ENCODE measurements at regions not wholly inside any gene's neighbourhood (a gene's known extent, or its start where the extent isn't known, plus 50 kb on each side); places are given as distances from the start of the nearest gene placed in this dataset.

- Mint-ChIP-seq H3K36me3 (no peaks in the 10 kb centered on the region; the same call in 1 of the 2 replicates), H3K27me3 (ENCODE audit: low read depth) (no peaks in the 10 kb centered on the region), H3K9me3 (no peaks in the 10 kb centered on the region), H3K27ac (no peak overlapping the region), H3K4me3 (no peak overlapping the region), H3K4me1 (peaks cover 3% of the 10 kb centered on the region)
- CTCF ChIA-PET: no interaction called here
- POLR2A ChIA-PET: no interaction called here
- DNase-seq (ENCODE audit: low spot score) (no peak), ATAC-seq (no peak)
- TF ChIP-seq ETV6 (CRISPR knock-in tag; IDR thresholded peaks at IDR 0.05) (no peak), NFATC4 (CRISPR knock-in tag; IDR thresholded peaks at IDR 0.05) (no peak), ZNF532 (CRISPR knock-in tag; IDR thresholded peaks at IDR 0.05; ENCODE audit: borderline replicate concordance) (no peak), SMAD3 (CRISPR knock-in tag; IDR thresholded peaks at IDR 0.05; ENCODE audit: borderline replicate concordance) (no peak), AR (CRISPR knock-in tag; IDR thresholded peaks at IDR 0.05) (no peak)
Observed at GRCh38 chr2:74071426-74071825, 76.3 kb downstream of the BOLA3 start.

GRCh38 chr2:74072565-74072964 lies 75.1 kb downstream of the BOLA3 start:
- Mint-ChIP-seq H3K9me3 (no peaks in the 10 kb centered on the region), H3K27ac (no peak overlapping the region), H3K4me1 (no peaks in the 10 kb centered on the region), H3K4me3 (no peak overlapping the region), H3K36me3 (no peaks in the 10 kb centered on the region; the same call in 1 of the 2 replicates), H3K27me3 (ENCODE audit: low read depth) (no peaks in the 10 kb centered on the region)
- ATAC-seq (no peak), DNase-seq (ENCODE audit: low spot score) (no peak)
- POLR2A ChIA-PET: no interaction called here
- no peak for TF ChIP-seq SOX15 (CRISPR knock-in tag; IDR thresholded peaks at IDR 0.05)
- TF ChIP-seq SP1 (CRISPR knock-in tag; conservative IDR thresholded peaks at IDR 0.05): no peak
- TF ChIP-seq FOXP4 (CRISPR knock-in tag; IDR thresholded peaks at IDR 0.05): no peak
- CTCF ChIA-PET: no interaction called here

- ATAC-seq: no peak
- Mint-ChIP-seq H3K27me3 (ENCODE audit: low read depth) (no peaks in the 10 kb centered on the region), H3K4me3 (no peak overlapping the region), H3K27ac (no peak overlapping the region), H3K4me1 (no peaks in the 10 kb centered on the region), H3K9me3 (no peaks in the 10 kb centered on the region), H3K36me3 (no peaks in the 10 kb centered on the region; the same call in 1 of the 2 replicates)
- ChIA-PET POLR2A (no interaction called here), CTCF (no interaction called here)
- DNase-seq (ENCODE audit: low spot score): no peak
- TF ChIP-seq USF1 (CRISPR knock-in tag; IDR thresholded peaks at IDR 0.05) (no peak), STAT6 (CRISPR knock-in tag; conservative IDR thresholded peaks at IDR 0.05; ENCODE audit: low read depth) (no peak), CDX4 (CRISPR knock-in tag; IDR thresholded peaks at IDR 0.05; ENCODE audit: borderline replicate concordance) (no peak), AR (CRISPR knock-in tag; IDR thresholded peaks at IDR 0.05) (no peak), IRF2 (CRISPR knock-in tag; IDR thresholded peaks at IDR 0.05; ENCODE audit: borderline replicate concordance, low read depth) (no peak)
Observed at GRCh38 chr2:74074487-74074886, 73.2 kb downstream of the BOLA3 start.

All from WTC11 (cell line).